Ishikawa (cell line): ENCODE measurements at regions not wholly inside any gene's neighbourhood (a gene's known extent, or its start where the extent isn't known, plus 50 kb on each side); places are given as distances from the start of the nearest gene placed in this dataset.

Experiments used
- CEBPB ChIP-seq: IDR thresholded peaks from 2 replicates; pipeline ENCODE4 v1.6.1; 2012
- CREB1 ChIP-seq: IDR thresholded peaks from 2 replicates; pipeline ENCODE4 v1.6.1; 2012; ENCODE audit warnings: low read depth
- EGR1 ChIP-seq: IDR thresholded peaks from 2 replicates; pipeline ENCODE4 v1.6.1; 2012
- EP300 ChIP-seq: IDR thresholded peaks from 2 replicates; pipeline ENCODE4 v1.6.1; 2012; ENCODE audit warnings: borderline replicate concordance
- FOXM1 ChIP-seq: IDR thresholded peaks from 2 replicates; pipeline ENCODE4 v1.6.1; 2012; ENCODE audit warnings: low read depth, borderline replicate concordance
- MAX ChIP-seq: IDR thresholded peaks from 2 replicates; pipeline ENCODE4 v1.6.1; 2012
- NFIC ChIP-seq: IDR thresholded peaks from 2 replicates; pipeline ENCODE4 v1.6.1; 2012
- RAD21 ChIP-seq: IDR thresholded peaks from 2 replicates; pipeline ENCODE4 v1.6.1; 2012; ENCODE audit warnings: low read depth
- TAF1 ChIP-seq: IDR thresholded peaks from 2 replicates; pipeline ENCODE4 v1.6.1; 2012; ENCODE audit warnings: low read depth, mild to moderate bottlenecking
- TCF12 ChIP-seq: IDR thresholded peaks from 2 replicates; pipeline ENCODE4 v1.6.1; 2012; ENCODE audit warnings: low read depth
- TEAD4 ChIP-seq: IDR thresholded peaks from 2 replicates; pipeline ENCODE4 v1.6.1; 2012
- USF1 ChIP-seq: IDR thresholded peaks from 2 replicates; pipeline ENCODE4 v1.6.1; 2012
- YY1 ChIP-seq: IDR thresholded peaks from 2 replicates; pipeline ENCODE4 v1.6.1; 2012; ENCODE audit warnings: low read depth
- ZBTB7A ChIP-seq: IDR thresholded peaks from 2 replicates; pipeline ENCODE4 v1.6.1; 2012; ENCODE audit warnings: low read depth
- TF ChIP-seq, protein P1 (sequence below): IDR thresholded peaks from 2 replicates; pipeline ENCODE4 v1.6.1; 2012; ENCODE audit warnings: low read depth, mild to moderate bottlenecking

DNA sequence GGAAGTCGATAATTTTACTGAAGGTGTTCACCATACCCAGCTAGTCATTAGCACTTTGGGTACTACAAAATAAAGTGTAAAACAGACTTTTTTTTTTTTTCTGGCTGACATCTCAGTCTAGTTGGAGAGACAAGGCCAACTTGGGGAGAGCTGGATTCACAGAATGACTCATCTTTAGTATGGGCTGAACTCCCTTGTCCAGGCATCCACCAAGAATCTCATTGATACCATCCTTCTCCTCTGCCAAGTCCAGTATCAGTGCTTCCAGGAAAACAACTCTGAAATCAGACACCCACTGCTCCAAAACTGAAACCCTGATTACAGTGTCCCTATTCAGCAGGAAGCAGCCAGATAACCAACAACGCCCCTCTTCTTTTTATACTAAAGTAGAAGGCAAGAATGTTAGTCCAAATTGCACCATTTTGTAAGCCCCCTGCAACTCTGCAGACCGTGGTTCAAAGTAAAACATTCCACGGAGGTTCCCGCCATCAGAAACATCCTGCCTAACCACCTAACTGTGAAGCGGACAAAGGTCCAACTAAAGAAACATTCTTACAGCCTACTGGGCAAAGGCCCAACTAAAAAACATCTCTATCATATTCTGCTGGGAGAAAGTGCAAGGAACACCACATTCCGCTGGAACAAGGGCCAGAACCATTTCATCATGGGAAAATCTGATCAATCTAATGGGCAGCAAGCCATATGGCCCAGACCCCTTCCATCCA, 728.2 kb downstream of the BRINP1 start:
- TF ChIP-seq NFIC (no peak), USF1 (no peak), ZBTB7A (no peak), EP300 (no peak), FOXM1 (no peak), MAX (no peak), CEBPB (no peak), CREB1 (no peak), TCF12 (no peak), EGR1 (no peak), TAF1 (no peak), YY1 (no peak), RAD21 (no peak), TEAD4 (no peak)
- TF ChIP-seq, protein P1, sequence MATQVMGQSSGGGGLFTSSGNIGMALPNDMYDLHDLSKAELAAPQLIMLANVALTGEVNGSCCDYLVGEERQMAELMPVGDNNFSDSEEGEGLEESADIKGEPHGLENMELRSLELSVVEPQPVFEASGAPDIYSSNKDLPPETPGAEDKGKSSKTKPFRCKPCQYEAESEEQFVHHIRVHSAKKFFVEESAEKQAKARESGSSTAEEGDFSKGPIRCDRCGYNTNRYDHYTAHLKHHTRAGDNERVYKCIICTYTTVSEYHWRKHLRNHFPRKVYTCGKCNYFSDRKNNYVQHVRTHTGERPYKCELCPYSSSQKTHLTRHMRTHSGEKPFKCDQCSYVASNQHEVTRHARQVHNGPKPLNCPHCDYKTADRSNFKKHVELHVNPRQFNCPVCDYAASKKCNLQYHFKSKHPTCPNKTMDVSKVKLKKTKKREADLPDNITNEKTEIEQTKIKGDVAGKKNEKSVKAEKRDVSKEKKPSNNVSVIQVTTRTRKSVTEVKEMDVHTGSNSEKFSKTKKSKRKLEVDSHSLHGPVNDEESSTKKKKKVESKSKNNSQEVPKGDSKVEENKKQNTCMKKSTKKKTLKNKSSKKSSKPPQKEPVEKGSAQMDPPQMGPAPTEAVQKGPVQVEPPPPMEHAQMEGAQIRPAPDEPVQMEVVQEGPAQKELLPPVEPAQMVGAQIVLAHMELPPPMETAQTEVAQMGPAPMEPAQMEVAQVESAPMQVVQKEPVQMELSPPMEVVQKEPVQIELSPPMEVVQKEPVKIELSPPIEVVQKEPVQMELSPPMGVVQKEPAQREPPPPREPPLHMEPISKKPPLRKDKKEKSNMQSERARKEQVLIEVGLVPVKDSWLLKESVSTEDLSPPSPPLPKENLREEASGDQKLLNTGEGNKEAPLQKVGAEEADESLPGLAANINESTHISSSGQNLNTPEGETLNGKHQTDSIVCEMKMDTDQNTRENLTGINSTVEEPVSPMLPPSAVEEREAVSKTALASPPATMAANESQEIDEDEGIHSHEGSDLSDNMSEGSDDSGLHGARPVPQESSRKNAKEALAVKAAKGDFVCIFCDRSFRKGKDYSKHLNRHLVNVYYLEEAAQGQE, result no peak

GRCh38 chr9:118643118-118643517, 726.1 kb downstream of the BRINP1 start:
- TF ChIP-seq TAF1, result no peak
- TF ChIP-seq NFIC, result peak; percentile 40
- peak; percentile 99 for TF ChIP-seq TEAD4
- peak; percentile 25; the same call in 1 of the 2 replicates for TF ChIP-seq MAX
- TF ChIP-seq RAD21, result 0 out of 2 replicates have a peak, but pooled peaks have one; percentile 1
- TF ChIP-seq, protein P1, result no peak
- TF ChIP-seq TCF12, result peak; percentile 83
- TF ChIP-seq USF1, result peak; percentile 66
- TF ChIP-seq EP300, result no peak

DNA sequence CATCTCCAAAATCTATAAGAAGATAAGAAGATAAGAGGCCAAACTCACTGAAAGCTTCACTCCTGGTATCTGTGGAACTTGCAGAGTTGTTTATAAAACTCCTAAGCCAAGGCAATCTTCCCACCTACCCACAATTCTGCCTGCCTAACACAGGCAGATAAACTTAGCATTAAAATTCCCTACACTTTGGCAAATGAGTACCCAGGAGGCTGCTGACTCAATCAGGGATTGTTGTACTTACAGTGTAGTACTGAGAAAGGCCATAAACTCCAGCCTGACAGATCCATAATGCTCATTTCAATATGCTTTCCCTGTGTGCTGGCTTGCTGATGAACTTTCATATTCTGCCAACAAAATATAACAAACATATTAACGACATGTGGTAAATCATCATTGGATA, 725.2 kb downstream of the BRINP1 start:
- no peak for TF ChIP-seq RAD21
- no peak for TF ChIP-seq EP300
- TF ChIP-seq TCF12, result no peak
- no peak for TF ChIP-seq ZBTB7A
- no peak for TF ChIP-seq EGR1
- no peak for TF ChIP-seq CEBPB
- no peak for TF ChIP-seq YY1
- no peak for TF ChIP-seq NFIC
- TF ChIP-seq USF1, result no peak
- TF ChIP-seq TEAD4, result no peak
- no peak for TF ChIP-seq MAX
- TF ChIP-seq CREB1, result no peak

DNA sequence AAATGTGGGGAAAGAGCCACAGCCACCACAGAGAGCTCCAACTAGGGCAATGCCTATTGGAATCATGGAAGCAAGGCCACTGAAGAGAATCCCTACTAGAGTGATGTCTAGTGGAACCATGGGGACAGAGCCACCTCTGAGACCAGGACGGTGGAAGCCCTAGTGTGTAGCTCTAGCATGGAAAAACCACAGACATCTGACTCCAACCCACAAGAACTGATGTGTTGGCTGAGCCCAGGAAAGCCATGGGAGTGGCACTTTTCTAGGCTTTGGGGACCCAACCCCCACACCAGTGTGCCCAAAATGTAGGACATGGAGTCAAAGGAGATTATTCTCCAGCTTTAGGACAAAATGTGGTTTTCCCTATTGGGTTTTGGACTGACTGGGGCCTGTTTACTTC, 721.9 kb downstream of the BRINP1 start:
- TF ChIP-seq USF1 (no peak), YY1 (no peak), ZBTB7A (no peak), TCF12 (no peak), TEAD4 (no peak), NFIC (no peak), TAF1 (no peak), EP300 (no peak), EGR1 (no peak)
- TF ChIP-seq, protein P1, result no peak
